DND-41 (cell line): ENCODE measurements at regions not wholly inside any gene's neighbourhood (a gene's known extent, or its start where the extent isn't known, plus 50 kb on each side); places are given as distances from the start of the nearest gene placed in this dataset.

Experiments used
- ATAC-seq: fragments of 200-7000 bp; cut with Tn5 transposase; 3 replicates; pipeline ENCODE4 v1.9.1; 2021; ENCODE audit warnings: low read depth; ENCODE audit not compliant: insufficient read depth
- DNase-seq: peaks from one replicate; pipeline ENCODE4 v3.0.0-alpha.2; 2020
- H2AFZ ChIP-seq: 2 replicates; pipeline ENCODE4 v1.6.0; 2012; ENCODE audit warnings: low read depth, low read length
- H3K27ac ChIP-seq: 2 replicates; pipeline ENCODE4 v1.5.1; 2012; ENCODE audit warnings: low read length, inconsistent platforms
- H3K27me3 ChIP-seq: fragments of 200-600 bp; sonication (generic); 2 replicates; pipeline ENCODE4 v1.6.0; 2012; ENCODE audit warnings: low read length, mild to moderate bottlenecking, inconsistent platforms; ENCODE audit not compliant: insufficient read depth, poor library complexity
- H3K36me3 ChIP-seq: 2 replicates; pipeline ENCODE4 v1.5.1; 2012; ENCODE audit warnings: low read length, inconsistent platforms; ENCODE audit not compliant: insufficient read depth
- H3K4me1 ChIP-seq: 2 replicates; pipeline ENCODE4 v1.5.1; 2012; ENCODE audit warnings: mild to moderate bottlenecking, low read length; ENCODE audit not compliant: insufficient read depth
- H3K4me2 ChIP-seq: 2 replicates; pipeline ENCODE4 v1.6.0; 2012; ENCODE audit warnings: mild to moderate bottlenecking, moderate library complexity, low read length, inconsistent platforms; ENCODE audit not compliant: insufficient read depth
- H3K4me3 ChIP-seq, 2 experiments: fragments of 200-600 bp in 1 of 2; shearing (Covaris generic) in 1 of 2; 2 replicates each; pipeline ENCODE4 v1.5.1; 2012 to 2016; ENCODE audit warnings: inconsistent platforms in 2 of 2, low read length in 2 of 2, mild to moderate bottlenecking in 2 of 2, low read depth in 1 of 2, moderate library complexity in 1 of 2
- H3K79me2 ChIP-seq: 2 replicates; pipeline ENCODE4 v1.6.0; 2012; ENCODE audit warnings: low read length, inconsistent platforms; ENCODE audit not compliant: insufficient read depth
- H3K9ac ChIP-seq: 2 replicates; pipeline ENCODE4 v1.6.0; 2012; ENCODE audit warnings: low read depth, mild to moderate bottlenecking, inconsistent platforms, low read length, moderate library complexity
- H3K9me3 ChIP-seq: 2 replicates; pipeline ENCODE4 v1.5.1; 2012; ENCODE audit warnings: low read length, moderate library complexity, mild to moderate bottlenecking, inconsistent platforms; ENCODE audit not compliant: insufficient read depth, severe bottlenecking
- H4K20me1 ChIP-seq: 2 replicates; pipeline ENCODE4 v1.6.0; 2012; ENCODE audit warnings: low read length; ENCODE audit not compliant: insufficient read depth
- CTCF ChIP-seq: IDR thresholded peaks from 2 replicates; pipeline ENCODE4 v1.5.1; 2012; ENCODE audit warnings: borderline replicate concordance, low read length, moderate library complexity, mild to moderate bottlenecking; ENCODE audit not compliant: poor library complexity, severe bottlenecking; ENCODE audit errors: extremely low read depth
- EZH2 ChIP-seq: IDR thresholded peaks from 3 replicates; pipeline ENCODE4 v1.6.1; 2012; ENCODE audit warnings: borderline replicate concordance, low read depth, mild to moderate bottlenecking, moderate library complexity, low read length, inconsistent platforms; ENCODE audit not compliant: severe bottlenecking

DNA sequence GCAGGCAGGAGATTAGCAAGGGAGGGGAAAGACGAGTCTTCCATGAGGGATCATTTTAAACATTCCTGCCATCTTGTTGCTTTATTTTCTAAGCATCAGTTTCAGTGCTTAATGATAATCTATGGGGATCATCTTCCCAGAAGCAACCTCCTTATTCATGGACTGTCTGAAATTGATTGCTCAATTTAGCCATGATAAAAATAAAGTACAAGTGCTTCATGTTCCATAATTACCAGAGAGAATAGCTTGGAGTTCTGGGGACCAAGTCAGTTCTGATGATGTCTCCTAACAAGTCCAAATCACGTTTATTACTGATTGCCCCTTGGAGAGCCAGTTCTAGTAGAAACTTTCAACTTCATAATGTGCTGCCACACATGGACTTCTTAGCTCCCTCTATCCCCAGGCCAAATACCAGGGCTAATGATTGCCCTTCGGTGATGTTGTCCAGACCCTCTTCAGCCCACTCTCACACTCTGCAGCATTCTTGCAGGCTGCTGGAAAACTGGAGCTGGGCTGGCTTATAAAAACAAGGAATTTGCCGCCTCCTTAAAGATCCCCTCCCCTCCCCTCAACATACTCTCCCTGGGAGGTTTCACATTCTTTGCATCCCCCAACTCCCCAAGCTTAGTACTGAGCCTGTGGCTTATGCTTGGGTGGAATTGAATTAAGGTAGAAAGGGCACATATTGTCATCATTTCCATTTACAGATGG lies 222.1 kb upstream of the ADAMTS9 start:
- DNase-seq, result no peak
- Histone ChIP-seq H3K4me2 (no peak overlapping the region), H3K79me2 (no peaks in the 10 kb centered on the region), H3K27ac (no peak overlapping the region), H3K9me3 (no peaks in the 10 kb centered on the region), H3K4me1 (no peaks in the 10 kb centered on the region), H2AFZ (no peak overlapping the region), H3K4me3 (no peak overlapping the region), H3K36me3 (no peaks in the 10 kb centered on the region), H3K27me3 (no peaks in the 10 kb centered on the region), H3K9ac (no peak overlapping the region), H4K20me1 (no peaks in the 10 kb centered on the region)
- no peak for ATAC-seq
- TF ChIP-seq CTCF (no peak), EZH2 (no peak)

DNA sequence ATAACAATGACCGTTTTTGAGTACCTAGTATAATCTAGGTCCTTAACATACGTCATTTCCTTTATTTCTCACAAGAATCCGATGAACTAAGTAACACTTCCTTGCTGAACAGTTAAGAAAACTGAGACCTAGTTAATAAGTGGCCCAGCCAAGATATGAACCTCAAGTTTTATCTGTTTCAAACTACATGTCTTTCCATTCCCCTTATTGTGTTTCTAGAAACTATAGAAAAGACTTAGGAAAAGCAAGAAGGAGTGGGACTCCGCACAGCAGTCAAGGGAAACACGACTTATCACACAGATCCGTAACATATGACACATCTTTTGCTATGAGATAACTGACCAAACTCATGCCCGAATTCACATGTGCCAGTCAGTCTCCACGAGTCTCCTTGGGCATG lies 221.2 kb upstream of the ADAMTS9 start:
- Histone ChIP-seq H3K4me1 (no peaks in the 10 kb centered on the region), H3K36me3 (no peaks in the 10 kb centered on the region)

GRCh38 chr3:64908251-64908685 lies 220.5 kb upstream of the ADAMTS9 start:
- Histone ChIP-seq H3K79me2 (no peaks in the 10 kb centered on the region), H3K4me3 (no peak overlapping the region), H2AFZ (no peak overlapping the region), H3K9me3 (no peaks in the 10 kb centered on the region), H3K4me2 (no peak overlapping the region), H3K27me3 (no peaks in the 10 kb centered on the region), H3K27ac (no peak overlapping the region), H3K9ac (no peak overlapping the region), H3K36me3 (no peaks in the 10 kb centered on the region), H3K4me1 (no peaks in the 10 kb centered on the region), H4K20me1 (no peaks in the 10 kb centered on the region)
- no peak for TF ChIP-seq CTCF
- no peak for TF ChIP-seq EZH2
- ATAC-seq, result no peak
- no peak for DNase-seq

More for the DNA sequence above, 221.2 kb upstream of the ADAMTS9 start:
- H3K4me3 ChIP-seq, result no peak overlapping the region
- H2AFZ ChIP-seq, result no peak overlapping the region
- DNase-seq (no peak), ATAC-seq (no peak)
- TF ChIP-seq CTCF, result no peak
- no peak for TF ChIP-seq EZH2
- no peak overlapping the region for H3K9ac ChIP-seq
- H3K9me3 ChIP-seq, result no peaks in the 10 kb centered on the region
- H3K27me3 ChIP-seq, result no peaks in the 10 kb centered on the region
- no peak overlapping the region for H3K4me2 ChIP-seq
- H3K79me2 ChIP-seq, result no peaks in the 10 kb centered on the region
- no peak overlapping the region for H3K27ac ChIP-seq
- H4K20me1 ChIP-seq, result no peaks in the 10 kb centered on the region
